Esophagus muscularis mucosa (tissue), 3 donors: ENCODE measurements at regions not wholly inside any gene's neighbourhood (a gene's known extent, or its start where the extent isn't known, plus 50 kb on each side); places are given as distances from the start of the nearest gene placed in this dataset.

Experiments
- POLR2A ChIP-seq: fragments of 450-650 bp; IDR thresholded peaks from one replicate; pipeline ENCODE4 v1.6.1; 2017; ENCODE audit warnings: antibody characterized with exemption, moderate library complexity, mild to moderate bottlenecking, low read depth
- TF ChIP-seq, protein P1 (sequence below), 3 experiments: fragments of 200-600 bp in 2 of 3; fragments of 450-650 bp in 1 of 3; sonication (generic) in 2 of 3; IDR thresholded peaks; one replicate each; pipeline ENCODE4 v1.5.1; 2017 to 2019; ENCODE audit warnings: antibody characterized with exemption in 3 of 3, mild to moderate bottlenecking in 2 of 3, moderate library complexity in 1 of 3

DNA sequence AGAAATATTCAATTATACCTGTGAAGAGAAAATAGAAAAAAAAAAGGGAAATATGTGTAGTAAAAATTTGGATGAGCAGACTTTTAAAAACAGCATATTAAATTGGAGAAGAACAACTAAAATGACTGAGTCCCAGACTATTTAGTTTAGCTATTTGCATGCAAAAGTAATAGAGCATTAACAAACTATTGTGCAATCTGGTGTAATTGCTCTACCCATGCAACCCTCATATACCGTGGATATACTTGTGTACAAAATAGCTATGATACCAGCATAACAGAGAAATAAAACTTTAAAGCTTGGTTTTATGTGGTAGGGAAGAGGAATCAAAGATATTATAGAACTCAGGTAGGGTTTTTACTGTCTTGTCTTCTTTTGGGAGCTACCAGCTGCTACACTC is 78.7 kb upstream of the PRDM9 start:
- TF ChIP-seq, protein P1, sequence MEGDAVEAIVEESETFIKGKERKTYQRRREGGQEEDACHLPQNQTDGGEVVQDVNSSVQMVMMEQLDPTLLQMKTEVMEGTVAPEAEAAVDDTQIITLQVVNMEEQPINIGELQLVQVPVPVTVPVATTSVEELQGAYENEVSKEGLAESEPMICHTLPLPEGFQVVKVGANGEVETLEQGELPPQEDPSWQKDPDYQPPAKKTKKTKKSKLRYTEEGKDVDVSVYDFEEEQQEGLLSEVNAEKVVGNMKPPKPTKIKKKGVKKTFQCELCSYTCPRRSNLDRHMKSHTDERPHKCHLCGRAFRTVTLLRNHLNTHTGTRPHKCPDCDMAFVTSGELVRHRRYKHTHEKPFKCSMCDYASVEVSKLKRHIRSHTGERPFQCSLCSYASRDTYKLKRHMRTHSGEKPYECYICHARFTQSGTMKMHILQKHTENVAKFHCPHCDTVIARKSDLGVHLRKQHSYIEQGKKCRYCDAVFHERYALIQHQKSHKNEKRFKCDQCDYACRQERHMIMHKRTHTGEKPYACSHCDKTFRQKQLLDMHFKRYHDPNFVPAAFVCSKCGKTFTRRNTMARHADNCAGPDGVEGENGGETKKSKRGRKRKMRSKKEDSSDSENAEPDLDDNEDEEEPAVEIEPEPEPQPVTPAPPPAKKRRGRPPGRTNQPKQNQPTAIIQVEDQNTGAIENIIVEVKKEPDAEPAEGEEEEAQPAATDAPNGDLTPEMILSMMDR (IDR thresholded peaks at IDR 0.05): no peak
- TF ChIP-seq POLR2A: no peak
